ENCODE measurements at regions not wholly inside any gene's neighbourhood (a gene's known extent, or its start where the extent isn't known, plus 50 kb on each side); places are given as distances from the start of the nearest gene placed in this dataset.

DNA sequence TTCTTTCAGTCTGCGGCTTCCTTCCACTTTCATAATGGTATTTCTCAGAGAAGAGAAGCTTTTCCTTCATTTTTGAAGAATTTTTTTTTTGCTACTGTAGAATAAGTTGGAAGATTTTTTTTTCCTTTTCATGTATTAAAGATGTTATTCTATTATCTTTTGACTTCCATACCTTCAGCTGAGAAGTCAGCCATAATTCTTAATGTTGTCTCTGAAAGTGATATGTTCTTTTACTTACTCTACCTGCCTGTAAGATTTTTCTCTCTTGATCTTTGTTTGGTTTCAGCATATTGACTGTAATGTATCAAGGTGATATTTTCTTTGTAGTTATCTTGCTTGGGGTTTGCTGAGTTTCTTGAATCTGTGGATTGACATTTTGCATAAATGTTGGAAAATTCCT lies 143.5 kb upstream of the TOX3 start:
- Histone ChIP-seq H4K20me1 (ENCODE audit: low read length) (no peaks in the 10 kb centered on the region), H3K79me2 (ENCODE audit: low read length) (no peaks in the 10 kb centered on the region), H3K9me3 (ENCODE audit: low read length) (0 out of 2 replicates have a peak, but pooled peaks cover 10% of the 10 kb centered on the region), H3F3A (ENCODE audit: low read length, unreplicated experiment) (no peaks in the 10 kb centered on the region), H3K4me1 (ENCODE audit: insufficient read depth, low read length) (no peaks in the 10 kb centered on the region), H3K36me3 (ENCODE audit: low read depth, low read length) (no peaks in the 10 kb centered on the region), H3K27ac (ENCODE audit: low read length) (no peak overlapping the region), H3K27me3 (ENCODE audit: low read length) (no peaks in the 10 kb centered on the region), H3K9me2 (replicated peaks; ENCODE audit: low read length) (no peaks in the 10 kb centered on the region), H3K4me3 (ENCODE audit: low read length) (no peak overlapping the region), H2AFZ (ENCODE audit: low read length) (no peak overlapping the region), H3K4me2 (ENCODE audit: low read length) (no peak overlapping the region), H3K9ac (ENCODE audit: low read length) (no peak overlapping the region)
- DNase-seq (no peak), ATAC-seq (no peak)
- POLR2A ChIA-PET (ENCODE audit: unreplicated experiment), result no interaction called here
- TF ChIP-seq, protein P1, sequence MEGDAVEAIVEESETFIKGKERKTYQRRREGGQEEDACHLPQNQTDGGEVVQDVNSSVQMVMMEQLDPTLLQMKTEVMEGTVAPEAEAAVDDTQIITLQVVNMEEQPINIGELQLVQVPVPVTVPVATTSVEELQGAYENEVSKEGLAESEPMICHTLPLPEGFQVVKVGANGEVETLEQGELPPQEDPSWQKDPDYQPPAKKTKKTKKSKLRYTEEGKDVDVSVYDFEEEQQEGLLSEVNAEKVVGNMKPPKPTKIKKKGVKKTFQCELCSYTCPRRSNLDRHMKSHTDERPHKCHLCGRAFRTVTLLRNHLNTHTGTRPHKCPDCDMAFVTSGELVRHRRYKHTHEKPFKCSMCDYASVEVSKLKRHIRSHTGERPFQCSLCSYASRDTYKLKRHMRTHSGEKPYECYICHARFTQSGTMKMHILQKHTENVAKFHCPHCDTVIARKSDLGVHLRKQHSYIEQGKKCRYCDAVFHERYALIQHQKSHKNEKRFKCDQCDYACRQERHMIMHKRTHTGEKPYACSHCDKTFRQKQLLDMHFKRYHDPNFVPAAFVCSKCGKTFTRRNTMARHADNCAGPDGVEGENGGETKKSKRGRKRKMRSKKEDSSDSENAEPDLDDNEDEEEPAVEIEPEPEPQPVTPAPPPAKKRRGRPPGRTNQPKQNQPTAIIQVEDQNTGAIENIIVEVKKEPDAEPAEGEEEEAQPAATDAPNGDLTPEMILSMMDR (conservative IDR thresholded peaks at IDR 0.05; ENCODE audit: low read depth, low read length), result no peak
- TF ChIP-seq EZH2 (IDR thresholded peaks at IDR 0.05; ENCODE audit: low read length, unreplicated experiment) (no peak), EZH2phosphoT487 (IDR thresholded peaks at IDR 0.05; ENCODE audit: borderline replicate concordance, low read length) (no peak)
- intact Hi-C loops (cut with micrococcal nuclease), result no loop called here
- CTCF ChIA-PET, result no interaction called here
- no TSS peak for BruUV-seq (replicated peaks)

DNA sequence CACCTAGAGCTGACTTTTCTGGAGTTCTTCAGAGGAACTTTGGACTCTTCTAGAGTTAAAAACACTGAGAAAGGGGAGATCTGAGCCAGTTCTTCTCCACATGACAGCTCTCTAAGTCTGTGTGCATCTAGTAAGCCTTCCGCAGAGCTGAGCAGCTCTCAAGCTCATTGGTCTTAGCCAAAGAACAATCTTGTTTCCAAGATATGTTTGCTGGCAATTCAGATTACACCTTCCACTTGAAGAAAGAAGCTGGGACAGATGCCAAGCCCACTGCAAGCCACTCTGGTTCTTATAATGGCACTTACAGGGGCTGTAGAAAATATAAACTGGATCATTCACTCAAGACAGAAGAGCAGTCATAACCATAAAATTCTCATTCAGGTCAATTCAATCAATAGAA lies 134.1 kb upstream of the TOX3 start:
- CTCF ChIA-PET, result no interaction called here

DNA sequence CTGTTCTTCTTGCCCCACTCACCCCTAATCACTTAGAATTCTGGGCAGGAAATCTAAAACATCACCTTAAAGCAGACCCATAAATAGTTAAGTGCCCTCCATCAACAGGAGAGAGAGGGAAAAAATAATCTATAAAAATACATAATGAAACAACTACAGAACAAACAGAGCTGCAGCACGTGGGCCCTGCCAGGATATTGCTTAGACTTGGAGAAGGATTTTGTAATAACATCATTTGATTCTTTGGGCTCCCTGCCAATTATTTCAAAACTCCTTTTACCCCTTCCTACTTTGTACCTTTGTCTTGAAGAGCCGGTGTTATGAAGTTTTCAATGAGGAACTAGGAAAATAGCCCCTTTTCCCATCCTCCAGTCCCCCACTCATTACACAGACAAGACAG lies 130.6 kb upstream of the TOX3 start:
- Histone ChIP-seq H3K79me2 (ENCODE audit: low read length) (no peaks in the 10 kb centered on the region), H3K27ac (ENCODE audit: low read length) (no peak overlapping the region), H3K4me2 (ENCODE audit: low read length) (no peak overlapping the region), H3K4me1 (ENCODE audit: insufficient read depth, low read length) (no peaks in the 10 kb centered on the region), H2AFZ (ENCODE audit: low read length) (no peak overlapping the region), H3K9ac (ENCODE audit: low read length) (no peak overlapping the region), H3K4me3 (ENCODE audit: low read length) (no peak overlapping the region), H4K20me1 (ENCODE audit: low read length) (no peaks in the 10 kb centered on the region), H3K9me3 (ENCODE audit: low read length) (no peaks in the 10 kb centered on the region), H3K27me3 (ENCODE audit: low read length) (no peaks in the 10 kb centered on the region), H3K36me3 (ENCODE audit: low read depth, low read length) (no peaks in the 10 kb centered on the region), H3K9me2 (replicated peaks; ENCODE audit: low read length) (no peaks in the 10 kb centered on the region), H3F3A (ENCODE audit: low read length, unreplicated experiment) (no peaks in the 10 kb centered on the region)
- ATAC-seq (no peak), DNase-seq (no peak)
- POLR2A ChIA-PET (ENCODE audit: unreplicated experiment), result no interaction called here
- TF ChIP-seq, protein P1 (conservative IDR thresholded peaks at IDR 0.05; ENCODE audit: low read depth, low read length), result no peak
- no peak for TF ChIP-seq EZH2 (IDR thresholded peaks at IDR 0.05; ENCODE audit: low read length, unreplicated experiment)
- TF ChIP-seq EZH2phosphoT487 (IDR thresholded peaks at IDR 0.05; ENCODE audit: borderline replicate concordance, low read length), result no peak
- BruUV-seq (replicated peaks), result no TSS peak
- CTCF ChIA-PET, result no interaction called here
- intact Hi-C loops (cut with micrococcal nuclease), result no loop called here

More for the DNA sequence above, 134.1 kb upstream of the TOX3 start:
- TF ChIP-seq EZH2phosphoT487 (IDR thresholded peaks at IDR 0.05; ENCODE audit: borderline replicate concordance, low read length), result no peak
- no peak for TF ChIP-seq EZH2 (IDR thresholded peaks at IDR 0.05; ENCODE audit: low read length, unreplicated experiment)
- TF ChIP-seq, protein P1 (conservative IDR thresholded peaks at IDR 0.05; ENCODE audit: low read depth, low read length), result no peak
- Histone ChIP-seq H3K9ac (ENCODE audit: low read length) (no peak overlapping the region), H3K27ac (ENCODE audit: low read length) (no peak overlapping the region), H3K36me3 (ENCODE audit: low read depth, low read length) (no peaks in the 10 kb centered on the region), H3F3A (ENCODE audit: low read length, unreplicated experiment) (no peaks in the 10 kb centered on the region), H3K4me3 (ENCODE audit: low read length) (no peak overlapping the region), H3K9me3 (ENCODE audit: low read length) (no peaks in the 10 kb centered on the region), H3K4me1 (ENCODE audit: insufficient read depth, low read length) (no peaks in the 10 kb centered on the region), H2AFZ (ENCODE audit: low read length) (no peak overlapping the region), H4K20me1 (ENCODE audit: low read length) (no peaks in the 10 kb centered on the region), H3K9me2 (replicated peaks; ENCODE audit: low read length) (no peaks in the 10 kb centered on the region), H3K4me2 (ENCODE audit: low read length) (no peak overlapping the region), H3K79me2 (ENCODE audit: low read length) (no peaks in the 10 kb centered on the region), H3K27me3 (ENCODE audit: low read length) (no peaks in the 10 kb centered on the region)
- POLR2A ChIA-PET (ENCODE audit: unreplicated experiment), result no interaction called here
- ATAC-seq, result no peak
- DNase-seq, result no peak
- no TSS peak for BruUV-seq (replicated peaks)
- intact Hi-C loops (cut with micrococcal nuclease), result no loop called here

Data from PC-3 (cell line).